ENCODE measurements at regions not wholly inside any gene's neighbourhood (a gene's known extent, or its start where the extent isn't known, plus 50 kb on each side); places are given as distances from the start of the nearest gene placed in this dataset.

DNA sequence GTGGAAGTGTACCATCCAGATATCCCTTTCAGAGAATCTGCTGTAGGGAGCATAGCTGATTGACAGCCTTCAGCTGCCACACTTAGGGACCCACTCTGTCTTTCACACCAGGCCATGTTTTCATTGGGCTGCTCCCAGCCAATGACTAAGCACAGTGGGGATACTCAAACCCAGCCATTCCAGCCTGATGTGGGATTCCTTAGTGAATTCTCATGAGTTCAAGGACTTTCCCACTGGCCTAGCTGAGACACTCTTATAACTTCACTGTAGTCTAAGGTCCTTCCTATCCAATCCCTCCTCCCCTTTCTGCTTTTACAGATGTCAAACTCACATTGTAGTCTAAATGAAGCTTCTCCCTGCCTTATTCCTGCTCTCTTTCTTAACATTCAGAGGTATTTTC lies 201.2 kb downstream of the PIK3C3 start:
- TF ChIP-seq EZH2 (IDR thresholded peaks at IDR 0.05; ENCODE audit: low read depth), result no peak
- TF ChIP-seq, protein P1, sequence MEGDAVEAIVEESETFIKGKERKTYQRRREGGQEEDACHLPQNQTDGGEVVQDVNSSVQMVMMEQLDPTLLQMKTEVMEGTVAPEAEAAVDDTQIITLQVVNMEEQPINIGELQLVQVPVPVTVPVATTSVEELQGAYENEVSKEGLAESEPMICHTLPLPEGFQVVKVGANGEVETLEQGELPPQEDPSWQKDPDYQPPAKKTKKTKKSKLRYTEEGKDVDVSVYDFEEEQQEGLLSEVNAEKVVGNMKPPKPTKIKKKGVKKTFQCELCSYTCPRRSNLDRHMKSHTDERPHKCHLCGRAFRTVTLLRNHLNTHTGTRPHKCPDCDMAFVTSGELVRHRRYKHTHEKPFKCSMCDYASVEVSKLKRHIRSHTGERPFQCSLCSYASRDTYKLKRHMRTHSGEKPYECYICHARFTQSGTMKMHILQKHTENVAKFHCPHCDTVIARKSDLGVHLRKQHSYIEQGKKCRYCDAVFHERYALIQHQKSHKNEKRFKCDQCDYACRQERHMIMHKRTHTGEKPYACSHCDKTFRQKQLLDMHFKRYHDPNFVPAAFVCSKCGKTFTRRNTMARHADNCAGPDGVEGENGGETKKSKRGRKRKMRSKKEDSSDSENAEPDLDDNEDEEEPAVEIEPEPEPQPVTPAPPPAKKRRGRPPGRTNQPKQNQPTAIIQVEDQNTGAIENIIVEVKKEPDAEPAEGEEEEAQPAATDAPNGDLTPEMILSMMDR (conservative IDR thresholded peaks at IDR 0.05), result no peak
- Histone ChIP-seq H3K9me2 (ENCODE audit: insufficient read depth) (no peaks in the 10 kb centered on the region), H3K9me3 (ENCODE audit: insufficient read depth, low read depth) (no peaks in the 10 kb centered on the region), H3K4me1 (replicated peaks; ENCODE audit: insufficient read depth) (no peaks in the 10 kb centered on the region; the same call in 1 of the 2 replicates), H3K4me3 (no peak overlapping the region), H3K27ac (no peak overlapping the region), H3F3A (ENCODE audit: insufficient read depth, low read depth) (no peaks in the 10 kb centered on the region), H3K4me2 (no peak overlapping the region), H3K79me2 (ENCODE audit: low read depth) (no peaks in the 10 kb centered on the region), H2AFZ (no peak overlapping the region), H3K36me3 (ENCODE audit: low read depth) (no peaks in the 10 kb centered on the region), H4K20me1 (ENCODE audit: insufficient read depth) (no peaks in the 10 kb centered on the region), H3K27me3 (ENCODE audit: insufficient read depth, low read depth) (no peaks in the 10 kb centered on the region)
- POLR2A ChIA-PET (ENCODE audit: unreplicated experiment), result no interaction called here
- CTCF ChIA-PET, result no interaction called here
- no peak for DNase-seq
- BruUV-seq (replicated peaks), result no TSS peak
- intact Hi-C loops (cut with micrococcal nuclease; ENCODE audit: unreplicated experiment), result no loop called here

DNA sequence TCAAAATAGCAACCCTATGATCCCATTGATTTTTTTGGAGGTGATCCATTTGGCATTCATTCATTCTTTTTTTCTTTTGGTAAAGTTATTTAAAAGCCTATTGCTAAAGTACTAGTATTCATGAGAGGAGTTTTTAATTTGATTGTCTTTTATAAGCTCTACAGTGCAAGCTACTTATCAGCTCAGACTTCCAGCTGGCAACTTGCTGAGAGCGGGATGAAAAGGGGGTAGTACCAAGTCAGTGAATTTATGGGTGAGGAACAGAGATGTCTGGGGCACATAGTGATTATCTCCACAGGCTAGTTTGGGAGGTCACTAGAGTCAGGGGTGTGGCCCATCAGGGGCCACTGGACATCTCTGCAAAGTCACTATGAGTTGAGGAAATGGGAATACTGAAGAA lies 202.4 kb downstream of the PIK3C3 start:
- CTCF ChIA-PET, result no interaction called here
- no peak overlapping the region for H2AFZ ChIP-seq
- H3K9me2 ChIP-seq (ENCODE audit: insufficient read depth), result no peaks in the 10 kb centered on the region
- BruUV-seq (replicated peaks), result no TSS peak
- no peak overlapping the region for H3K4me3 ChIP-seq
- no peaks in the 10 kb centered on the region for H3K36me3 ChIP-seq (ENCODE audit: low read depth)
- no peaks in the 10 kb centered on the region for H4K20me1 ChIP-seq (ENCODE audit: insufficient read depth)
- H3K79me2 ChIP-seq (ENCODE audit: low read depth), result no peaks in the 10 kb centered on the region
- H3F3A ChIP-seq (ENCODE audit: insufficient read depth, low read depth), result no peaks in the 10 kb centered on the region
- H3K4me1 ChIP-seq (replicated peaks; ENCODE audit: insufficient read depth), result no peaks in the 10 kb centered on the region; the same call in 1 of the 2 replicates
- TF ChIP-seq, protein P1 (conservative IDR thresholded peaks at IDR 0.05), result no peak
- no peak for TF ChIP-seq EZH2 (IDR thresholded peaks at IDR 0.05; ENCODE audit: low read depth)
- H3K4me2 ChIP-seq, result no peak overlapping the region
- no peaks in the 10 kb centered on the region for H3K27me3 ChIP-seq (ENCODE audit: insufficient read depth, low read depth)
- POLR2A ChIA-PET (ENCODE audit: unreplicated experiment), result no interaction called here
- no peak for DNase-seq
- no peak overlapping the region for H3K27ac ChIP-seq
- H3K9me3 ChIP-seq (ENCODE audit: insufficient read depth, low read depth), result no peaks in the 10 kb centered on the region
- intact Hi-C loops (cut with micrococcal nuclease; ENCODE audit: unreplicated experiment), result no loop called here

DNA sequence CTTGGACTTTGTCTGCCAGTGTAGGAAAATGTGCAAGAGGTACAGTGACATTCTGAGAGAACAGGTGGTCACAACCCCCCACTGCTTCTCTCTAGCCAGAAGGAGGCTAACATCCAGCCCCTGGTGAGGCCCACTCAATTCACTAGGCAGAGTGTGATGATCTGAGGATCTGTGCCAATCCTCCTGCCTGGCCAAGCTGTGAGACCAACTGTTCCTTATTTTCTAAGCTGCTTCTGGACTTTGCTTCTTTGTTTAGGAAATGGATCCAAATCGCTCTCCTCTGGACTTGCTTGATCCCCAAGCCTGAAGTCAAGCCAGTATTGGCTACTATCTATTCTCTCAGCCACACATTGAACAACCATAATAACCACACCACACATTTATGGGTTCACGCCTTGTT lies 202.8 kb downstream of the PIK3C3 start:
- POLR2A ChIA-PET (ENCODE audit: unreplicated experiment), result no interaction called here

More for the DNA sequence above, 202.8 kb downstream of the PIK3C3 start:
- H3K9me3 ChIP-seq (ENCODE audit: insufficient read depth, low read depth), result no peaks in the 10 kb centered on the region
- no peaks in the 10 kb centered on the region for H3K27me3 ChIP-seq (ENCODE audit: insufficient read depth, low read depth)
- intact Hi-C loops (cut with micrococcal nuclease; ENCODE audit: unreplicated experiment), result no loop called here
- no peak for DNase-seq
- H3F3A ChIP-seq (ENCODE audit: insufficient read depth, low read depth), result no peaks in the 10 kb centered on the region
- CTCF ChIA-PET, result no interaction called here
- no peak overlapping the region for H3K4me3 ChIP-seq
- H3K4me1 ChIP-seq (replicated peaks; ENCODE audit: insufficient read depth), result no peaks in the 10 kb centered on the region; the same call in 1 of the 2 replicates
- no peaks in the 10 kb centered on the region for H3K36me3 ChIP-seq (ENCODE audit: low read depth)
- no peak overlapping the region for H3K4me2 ChIP-seq
- TF ChIP-seq, protein P1 (conservative IDR thresholded peaks at IDR 0.05), result no peak
- TF ChIP-seq EZH2 (IDR thresholded peaks at IDR 0.05; ENCODE audit: low read depth), result no peak
- no peak overlapping the region for H3K27ac ChIP-seq
- H3K79me2 ChIP-seq (ENCODE audit: low read depth), result no peaks in the 10 kb centered on the region
- H3K9me2 ChIP-seq (ENCODE audit: insufficient read depth), result no peaks in the 10 kb centered on the region
- no peaks in the 10 kb centered on the region for H4K20me1 ChIP-seq (ENCODE audit: insufficient read depth)
- BruUV-seq (replicated peaks), result no TSS peak
- H2AFZ ChIP-seq, result no peak overlapping the region
